ENCODE measurements at regions not wholly inside any gene's neighbourhood (a gene's known extent, or its start where the extent isn't known, plus 50 kb on each side); places are given as distances from the start of the nearest gene placed in this dataset.

- H3K27ac ChIP-seq: no peak overlapping the region
- TF ChIP-seq CTCF (conservative IDR thresholded peaks at IDR 0.05) (no peak), ZFX (IDR thresholded peaks at IDR 0.05) (no peak)
Observed at GRCh38 chr3:177510693-177511216, 313.5 kb upstream of the TBL1XR1 start.

GRCh38 chr3:177512945-177513814 lies 315.9 kb upstream of the TBL1XR1 start:
- no peak overlapping the region for H3K27ac ChIP-seq
- no peak for TF ChIP-seq ZFX (IDR thresholded peaks at IDR 0.05)
- no peak for TF ChIP-seq CTCF (conservative IDR thresholded peaks at IDR 0.05)

DNA sequence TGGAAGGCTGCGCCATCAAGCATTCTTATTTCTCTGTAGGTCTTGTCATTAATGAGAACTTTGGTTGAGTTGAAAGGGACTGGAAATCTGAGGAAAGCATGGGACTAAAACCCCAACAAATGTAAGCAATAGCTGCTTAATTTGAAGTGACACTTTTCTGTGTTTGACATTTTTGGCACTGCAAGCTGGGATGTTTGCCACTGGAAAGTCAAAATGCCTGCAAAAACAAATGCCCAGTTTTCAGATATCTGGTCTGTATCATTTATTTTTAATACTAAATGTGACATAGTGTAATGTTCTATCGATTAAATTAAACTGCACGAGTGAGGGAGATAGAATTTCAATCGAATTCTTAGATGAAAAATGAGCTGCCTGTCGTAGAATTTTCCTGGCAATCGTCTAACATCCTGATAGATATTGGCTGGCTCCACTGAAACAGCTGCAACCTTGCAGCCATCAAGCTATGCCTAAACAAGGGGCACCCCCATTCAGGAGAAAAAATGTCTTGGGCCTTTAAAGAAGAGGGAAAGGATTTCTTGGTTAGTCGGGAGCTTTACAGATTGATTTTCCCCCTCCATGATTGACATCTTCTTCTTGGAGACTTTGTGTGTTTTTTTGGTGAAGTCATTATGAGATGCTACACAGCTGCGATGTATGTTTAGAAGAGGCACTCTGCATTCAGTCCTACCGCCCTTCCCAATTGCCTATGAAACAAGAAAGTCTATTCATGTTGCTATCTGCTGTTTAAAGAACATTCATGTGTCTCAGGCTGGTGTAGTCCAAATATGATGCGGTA lies 316.7 kb upstream of the TBL1XR1 start:
- TF ChIP-seq CTCF (conservative IDR thresholded peaks at IDR 0.05) (no peak), ZFX (IDR thresholded peaks at IDR 0.05) (no peak)
- no peak overlapping the region for H3K27ac ChIP-seq

DNA sequence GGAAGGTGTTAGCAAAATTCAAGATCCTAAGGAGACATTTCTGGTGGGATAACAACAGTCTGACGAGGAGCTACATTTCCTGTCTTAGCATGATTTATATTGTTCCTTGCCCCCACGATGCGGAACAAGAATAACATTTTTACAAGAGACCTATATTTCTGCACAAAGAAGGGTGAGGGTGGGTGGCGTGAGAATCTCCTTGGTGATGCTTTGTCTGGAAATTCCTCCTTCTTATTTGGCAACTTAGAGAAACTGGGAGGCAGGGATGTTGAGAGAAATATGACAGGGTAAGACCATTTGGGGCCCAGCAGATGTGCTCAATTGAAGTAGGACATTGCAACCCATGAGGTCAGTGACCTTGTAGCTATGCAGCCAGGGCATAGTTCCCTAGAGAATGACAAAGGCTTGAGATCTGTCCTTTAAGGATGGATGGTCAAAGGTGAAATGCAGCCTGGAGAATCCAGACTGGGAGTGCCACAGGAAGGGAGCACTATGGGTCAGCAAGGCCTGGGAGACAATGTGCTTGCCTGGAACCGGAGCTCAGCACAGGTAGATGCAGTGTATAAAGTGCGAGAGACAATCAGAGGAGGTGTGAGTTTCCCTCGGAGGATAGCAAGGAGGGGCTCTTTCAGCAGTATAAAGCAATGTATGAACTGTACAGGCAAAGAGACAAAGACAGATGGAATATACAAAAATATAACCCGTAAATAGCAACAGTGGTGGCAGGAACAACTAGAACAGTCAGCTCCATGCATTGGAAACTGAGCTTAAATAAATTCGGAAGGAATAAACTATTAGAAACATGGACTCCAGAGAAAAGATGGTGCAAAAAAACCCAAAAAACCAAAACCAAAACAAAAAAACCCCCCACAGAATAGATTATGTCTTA lies 317.6 kb upstream of the TBL1XR1 start:
- TF ChIP-seq ZFX (IDR thresholded peaks at IDR 0.05) (no peak), CTCF (conservative IDR thresholded peaks at IDR 0.05) (no peak)
- no peak overlapping the region for H3K27ac ChIP-seq

DNA sequence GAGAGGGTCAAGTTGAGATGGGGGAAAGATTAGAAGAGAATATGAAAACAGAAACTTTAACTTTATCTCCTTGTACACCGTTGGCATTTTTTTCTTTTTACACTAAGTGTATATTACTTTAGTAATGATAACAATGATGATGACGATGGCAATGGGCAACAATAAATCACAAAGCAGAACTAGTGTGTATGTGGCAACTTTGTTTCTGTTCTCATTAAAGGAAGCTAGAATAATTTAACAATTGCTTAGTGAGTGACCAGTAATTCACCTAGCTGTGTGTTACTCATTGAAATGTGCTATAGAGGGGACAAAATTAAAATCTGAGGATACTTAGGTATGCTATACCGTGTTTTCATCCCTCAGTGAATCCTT lies 318.5 kb upstream of the TBL1XR1 start:
- TF ChIP-seq CTCF (conservative IDR thresholded peaks at IDR 0.05): no peak
- TF ChIP-seq ZFX (IDR thresholded peaks at IDR 0.05): no peak
- H3K27ac ChIP-seq: no peak overlapping the region

DNA sequence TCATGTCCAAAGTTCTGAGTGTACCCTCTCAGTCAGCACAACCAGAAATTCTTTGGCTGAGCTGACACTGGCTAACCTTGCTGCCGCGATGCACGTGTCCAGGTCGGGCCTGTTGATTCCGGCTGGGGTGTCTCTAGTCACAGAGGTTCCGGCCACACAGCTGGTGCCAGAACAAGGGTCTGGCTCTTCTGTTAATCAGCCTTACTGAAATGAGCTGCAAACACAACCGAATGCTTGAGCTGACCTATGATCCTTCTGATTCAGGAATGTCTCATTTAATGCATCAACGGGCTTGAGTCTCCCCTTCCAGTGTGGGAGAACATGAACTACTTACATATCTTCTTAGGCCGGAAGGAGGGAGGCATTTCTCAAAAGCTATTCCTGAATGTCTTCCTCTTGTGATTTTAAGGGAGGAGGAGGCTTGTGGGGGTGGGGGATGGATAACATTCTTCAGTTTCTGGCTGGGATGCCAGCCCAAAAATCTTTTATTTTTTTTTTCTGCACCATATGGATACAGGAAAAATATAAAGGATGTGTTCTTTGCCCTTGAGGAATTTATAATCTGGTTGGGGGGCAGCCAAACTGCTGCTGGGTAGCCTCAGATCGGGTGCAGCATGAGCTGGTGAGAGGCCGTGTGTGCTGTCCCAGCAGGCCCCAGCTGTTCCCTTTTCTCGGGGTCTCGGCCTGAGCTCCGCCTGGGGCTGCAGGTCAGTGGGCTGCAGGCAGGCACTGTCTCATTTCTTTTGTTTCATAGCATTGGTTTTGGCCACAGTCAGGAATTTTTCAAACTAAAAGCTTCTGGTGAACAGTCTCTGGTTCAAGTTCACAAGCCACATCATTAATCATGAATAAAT lies 319.1 kb upstream of the TBL1XR1 start:
- H3K27ac ChIP-seq: no peak overlapping the region
- TF ChIP-seq ZFX (IDR thresholded peaks at IDR 0.05) (no peak), CTCF (conservative IDR thresholded peaks at IDR 0.05) (no peak)

Measured in C4-2B (cell line).